H1 (cell line): ENCODE measurements at regions not wholly inside any gene's neighbourhood (a gene's known extent, or its start where the extent isn't known, plus 50 kb on each side); places are given as distances from the start of the nearest gene placed in this dataset.

Experiments used
- CTCF ChIA-PET: fragments of 300-600 bp; sonication (Branson Sonifier 250); formaldehyde crosslinking; loops from one replicate; lab custom pipeline; 2021; ENCODE audit not compliant: partially characterized antibody; lab: Charles Lee
- POLR2A ChIA-PET: fragments of 300-600 bp; sonication (Branson Sonifier 250); formaldehyde crosslinking; loops from one replicate; lab custom pipeline; 2021; ENCODE audit warnings: inconsistent platforms; ENCODE audit not compliant: partially characterized antibody; lab: Charles Lee
- DNase-seq, 2 experiments: peaks; one replicate each; pipeline versions ENCODE4 v3.0.0 to v3.0.0-alpha.2; 2010 to 2022; ENCODE audit warnings: low spot score in 2 of 2, low read depth in 1 of 2, mixed read lengths in 1 of 2
- FAIRE-seq: peaks from 2 replicates; lab custom pipeline; 2011; peaks lifted over from hg19 to GRCh38; lab: Jason Lieb, UNC
- H2AFZ ChIP-seq: 2 replicates; pipeline ENCODE4 v1.8.1; 2012; ENCODE audit warnings: low read length, inconsistent platforms
- H2AK5ac ChIP-seq: 2 replicates; pipeline ENCODE4 v1.6.1; 2013; ENCODE audit warnings: low read depth, low read length
- H2BK120ac ChIP-seq: replicated peaks from 2 replicates; pipeline ENCODE3; 2013; ENCODE audit warnings: low read depth, low read length, inconsistent platforms
- H2BK12ac ChIP-seq: 2 replicates; pipeline ENCODE4 v1.6.1; 2013; ENCODE audit warnings: low read depth, low read length
- H2BK15ac ChIP-seq: 2 replicates; pipeline ENCODE4 v1.6.1; 2013; ENCODE audit warnings: low read length
- H2BK20ac ChIP-seq: 2 replicates; pipeline ENCODE4 v1.6.1; 2013; ENCODE audit warnings: low read length
- H2BK5ac ChIP-seq: 2 replicates; pipeline ENCODE4 v1.6.1; 2013; ENCODE audit warnings: low read depth, low read length
- H3K14ac ChIP-seq: 2 replicates; pipeline ENCODE4 v1.6.1; 2013; ENCODE audit warnings: inconsistent platforms; ENCODE audit not compliant: insufficient read length
- H3K18ac ChIP-seq: 2 replicates; pipeline ENCODE4 v1.6.1; 2013; ENCODE audit warnings: low read length; ENCODE audit errors: extremely low read depth
- H3K23ac ChIP-seq: 2 replicates; pipeline ENCODE4 v1.6.1; 2013; ENCODE audit warnings: inconsistent platforms; ENCODE audit not compliant: insufficient read length
- H3K23me2 ChIP-seq: 2 replicates; pipeline ENCODE4 v1.6.1; 2013; ENCODE audit warnings: low read depth, low read length
- H3K27ac ChIP-seq: 2 replicates; pipeline ENCODE4 v1.6.1; 2011; ENCODE audit warnings: low read depth, low read length, inconsistent platforms
- H3K27me3 ChIP-seq, 4 experiments: replicated peaks in 1 of 4; 1 replicate in 1 of 4; 2 replicates in 3 of 4; pipeline versions ENCODE4 v1.6.1 to v1.8.1; 2011 to 2013; ENCODE audit warnings: low read length in 3 of 4, mild to moderate bottlenecking in 3 of 4, inconsistent platforms in 2 of 4, mixed read lengths in 2 of 4, moderate library complexity in 1 of 4; ENCODE audit not compliant: control insufficient read depth in 3 of 4, insufficient read depth in 3 of 4; ENCODE audit errors: extremely low read depth in 1 of 4
- H3K36me3 ChIP-seq, 4 experiments: 2 replicates each; pipeline versions ENCODE4 v1.6.1 to v1.8.1; 2011 to 2013; ENCODE audit warnings: mild to moderate bottlenecking in 4 of 4, low read length in 3 of 4, moderate library complexity in 2 of 4, control low read depth in 1 of 4, inconsistent platforms in 1 of 4; ENCODE audit not compliant: insufficient read depth in 4 of 4, control insufficient read depth in 2 of 4
- H3K4ac ChIP-seq: replicated peaks from 2 replicates; pipeline ENCODE3; 2013; ENCODE audit warnings: low read length, low read depth, mixed read lengths, inconsistent platforms; ENCODE audit not compliant: insufficient read length
- H3K4me1 ChIP-seq, 4 experiments: replicated peaks in 1 of 4; 1 replicate in 1 of 4; 2 replicates in 3 of 4; pipeline versions ENCODE4 v1.6.1 to v1.8.1; 2011 to 2013; ENCODE audit warnings: low read length in 3 of 4, inconsistent platforms in 2 of 4, mixed read lengths in 1 of 4; ENCODE audit not compliant: insufficient read depth in 4 of 4, control insufficient read depth in 3 of 4
- H3K4me2 ChIP-seq, 2 experiments: 2 replicates each; pipeline versions ENCODE4 v1.6.1 to v1.8.1; 2011 to 2013; ENCODE audit warnings: low read depth in 2 of 2, low read length in 2 of 2, control low read depth in 1 of 2, inconsistent platforms in 1 of 2, mild to moderate bottlenecking in 1 of 2; ENCODE audit not compliant: insufficient read depth in 1 of 2
- H3K4me3 ChIP-seq, 4 experiments: fragments of 200-600, 300-600 bp in 1 of 4; sonication (generic), shearing (Covaris generic), sonication (Bioruptor Twin) in 1 of 4; 2 replicates each; pipeline versions ENCODE4 v1.5.1 to v1.8.1; 2011 to 2016; ENCODE audit warnings: low read length in 4 of 4, low read depth in 3 of 4, control low read depth in 2 of 4, inconsistent platforms in 2 of 4, mild to moderate bottlenecking in 2 of 4, mixed read lengths in 1 of 4, moderate library complexity in 1 of 4; ENCODE audit not compliant: insufficient read depth in 2 of 4; ENCODE audit errors: extremely low read depth in 1 of 4
- H3K56ac ChIP-seq: replicated peaks from 2 replicates; pipeline ENCODE3; 2013; ENCODE audit warnings: low read depth, mild to moderate bottlenecking, mixed read lengths, low read length, inconsistent platforms; ENCODE audit not compliant: insufficient read length
- H3K79me1 ChIP-seq: 2 replicates; pipeline ENCODE4 v1.6.1; 2013; ENCODE audit warnings: low read depth, low read length, control low read depth
- H3K79me2 ChIP-seq, 2 experiments: 2 replicates each; pipeline versions ENCODE4 v1.6.1 to v1.8.1; 2012 to 2013; ENCODE audit warnings: low read length in 2 of 2, mild to moderate bottlenecking in 2 of 2, inconsistent platforms in 1 of 2; ENCODE audit not compliant: insufficient read depth in 2 of 2, control insufficient read depth in 1 of 2
- H3K9ac ChIP-seq, 4 experiments: replicated peaks in 1 of 4; 1 replicate in 1 of 4; 2 replicates in 3 of 4; pipeline versions ENCODE4 v1.6.1 to v1.8.1; 2011 to 2013; ENCODE audit warnings: low read depth in 3 of 4, low read length in 3 of 4, control low read depth in 2 of 4, mild to moderate bottlenecking in 2 of 4, moderate library complexity in 2 of 4, inconsistent platforms in 1 of 4; ENCODE audit errors: extremely low read depth in 1 of 4
- H3K9me3 ChIP-seq, 2 experiments: 2 replicates each; pipeline versions ENCODE4 v1.6.1 to v1.8.1; 2012 to 2013; ENCODE audit warnings: mild to moderate bottlenecking in 2 of 2, moderate library complexity in 2 of 2, control low read depth in 1 of 2, inconsistent platforms in 1 of 2, low read depth in 1 of 2, low read length in 1 of 2, mixed read lengths in 1 of 2; ENCODE audit not compliant: insufficient read depth in 2 of 2
- H4K20me1 ChIP-seq, 2 experiments: replicated peaks in 1 of 2; 2 replicates each; pipeline versions ENCODE3 to v1.8.1; 2011 to 2013; ENCODE audit warnings: inconsistent platforms in 2 of 2, low read length in 2 of 2, mild to moderate bottlenecking in 1 of 2; ENCODE audit not compliant: insufficient read depth in 2 of 2, control insufficient read depth in 1 of 2
- H4K5ac ChIP-seq: 2 replicates; pipeline ENCODE4 v1.6.1; 2013; ENCODE audit warnings: low read length, low read depth, mixed read lengths, inconsistent platforms; ENCODE audit not compliant: insufficient read length
- H4K8ac ChIP-seq: 2 replicates; pipeline ENCODE4 v1.8.0; 2013; ENCODE audit warnings: mild to moderate bottlenecking, moderate library complexity, low read length, inconsistent platforms; ENCODE audit not compliant: insufficient read depth; ENCODE audit errors: extremely low read depth
- H4K91ac ChIP-seq: replicated peaks from 2 replicates; pipeline ENCODE3; 2013; ENCODE audit warnings: low read length, mixed read lengths, inconsistent platforms; ENCODE audit not compliant: insufficient read length
- CBX8 ChIP-seq: fragments of 300-800, 300-1000 bp; sonication (generic); IDR thresholded peaks from 2 replicates; pipeline ENCODE4 v1.7.1; 2016; ENCODE audit warnings: low read depth, low read length, borderline replicate concordance
- CEBPB ChIP-seq: IDR thresholded peaks from 2 replicates; pipeline ENCODE4 v1.6.1; 2012; ENCODE audit warnings: low read depth, low read length
- EZH2 ChIP-seq: fragments of 200-600 bp; sonication (generic); IDR thresholded peaks from 2 replicates; pipeline ENCODE4 v1.7.1; 2012; ENCODE audit warnings: low read depth, mild to moderate bottlenecking, moderate library complexity, low read length, inconsistent platforms; ENCODE audit not compliant: severe bottlenecking
- GABPA ChIP-seq: IDR thresholded peaks from 2 replicates; pipeline ENCODE4 v1.6.1; 2011; ENCODE audit warnings: mild to moderate bottlenecking, low read length, moderate library complexity, borderline replicate concordance; ENCODE audit not compliant: insufficient read depth
- KDM1A ChIP-seq: fragments of 200-600, 300-600 bp; sonication (generic); IDR thresholded peaks from 2 replicates; pipeline ENCODE4 v1.7.1; 2016; ENCODE audit warnings: mild to moderate bottlenecking, low read length, borderline replicate concordance
- PHF8 ChIP-seq: fragments of 200-600 bp; sonication (generic); conservative IDR thresholded peaks from 2 replicates; pipeline ENCODE4 v1.7.1; 2012; ENCODE audit warnings: low read depth, mild to moderate bottlenecking, inconsistent platforms, low read length, moderate library complexity
- SP4 ChIP-seq: IDR thresholded peaks from 2 replicates; pipeline ENCODE4 v1.6.1; 2012; ENCODE audit warnings: low read length, inconsistent platforms
- TBP ChIP-seq: IDR thresholded peaks from 2 replicates; pipeline ENCODE4 v1.6.1; 2011; ENCODE audit warnings: low read depth, low read length, improper control_type of control experiment
- TEAD4 ChIP-seq: IDR thresholded peaks from 2 replicates; pipeline ENCODE4 v1.6.1; 2012; ENCODE audit warnings: low read depth, low read length, inconsistent platforms, mixed read lengths
- WGBS, 2 experiments: shearing (Covaris generic) in 1 of 2; methylation state at CpG; one replicate each; pipeline versions ENCODE4 v1.1.6 to v1.1.7; 2013 to 2015; ENCODE audit warnings: low lambda C conversion rate in 2 of 2, mixed read lengths in 2 of 2, inconsistent platforms in 1 of 2, low coverage in 1 of 2, missing lambda C conversion rate in 1 of 2; ENCODE audit not compliant: insufficient replicate concordance in 2 of 2, insufficient coverage in 1 of 2, insufficient read length in 1 of 2; ENCODE audit errors: extremely low coverage in 1 of 2, missing lambda C conversion rate in 1 of 2; 5-methylcytosine and 5-hydroxymethylcytosine counted together

GRCh38 chr16:64308721-64309120, 813.1 kb downstream of the CDH11 start:
- 84% methylated on average over 3 of the region's 3 CpGs; no CpG with 5 or more reads in 1 of the 2 experiments for WGBS, 2 experiments

More at GRCh38 chr16:64308721-64309120, 813.1 kb downstream of the CDH11 start:
- Histone ChIP-seq H2AK5ac (no peak overlapping the region), H3K27ac (no peak overlapping the region)
- CTCF ChIA-PET: no interaction called here
- no peak for DNase-seq
- TF ChIP-seq TBP (no peak), KDM1A (no peak), CBX8 (no peak), EZH2 (no peak), GABPA (no peak), SP4 (no peak), TEAD4 (no peak), PHF8 (no peak), CEBPB (no peak)
- TF ChIP-seq, all 59 proteins: peak for 0
- H3K23me2 ChIP-seq: no peaks in the 10 kb centered on the region
- no peak overlapping the region for H3K4me2 ChIP-seq
- H4K91ac ChIP-seq: no peak overlapping the region
- H3K9me3 ChIP-seq: peaks cover 0 to 2% of the 10 kb centered on the region in 2 experiments; a peak in 1 of 4 replicates
- H3K23ac ChIP-seq: no peak overlapping the region
- H4K5ac ChIP-seq: no peak overlapping the region
- no peak overlapping the region for H4K8ac ChIP-seq
- no peak overlapping the region for H2BK5ac ChIP-seq
- H2BK20ac ChIP-seq: no peak overlapping the region
- H3K9ac ChIP-seq: no peak overlapping the region
- H3K27me3 ChIP-seq: no peaks in the 10 kb centered on the region
- H3K56ac ChIP-seq: no peak overlapping the region
- no peaks in the 10 kb centered on the region for H3K36me3 ChIP-seq
- no peak overlapping the region for H2BK120ac ChIP-seq
- POLR2A ChIA-PET: no interaction called here
- H3K18ac ChIP-seq: no peak overlapping the region
- H4K20me1 ChIP-seq: no peaks in the 10 kb centered on the region
- H3K4me1 ChIP-seq: no peaks in the 10 kb centered on the region
- H2BK15ac ChIP-seq: no peak overlapping the region
- no peak for FAIRE-seq
- H2BK12ac ChIP-seq: no peak overlapping the region
- no peak overlapping the region for H3K4me3 ChIP-seq
- no peak overlapping the region for H3K4ac ChIP-seq
- no peaks in the 10 kb centered on the region for H3K79me2 ChIP-seq
- no peak overlapping the region for H3K14ac ChIP-seq
- H2AFZ ChIP-seq: no peak overlapping the region
- no peaks in the 10 kb centered on the region for H3K79me1 ChIP-seq
